Keratinocyte (primary cell): ENCODE measurements at regions not wholly inside any gene's neighbourhood (a gene's known extent, or its start where the extent isn't known, plus 50 kb on each side); places are given as distances from the start of the nearest gene placed in this dataset.
"Not testable (repeated sequence)": the region's sequence is repeated elsewhere in the genome, so short reads cannot be mapped to it uniquely, and the experiment has no call there.

ENCODE experiments used
- DNase-seq: peaks from one replicate; pipeline ENCODE4 v3.0.0-alpha.2; 2011; ENCODE audit warnings: low read depth, missing footprints, low spot score
- FAIRE-seq: peaks from 2 replicates; lab custom pipeline; 2011; peaks lifted over from hg19 to GRCh38; lab: Jason Lieb, UNC
- H2AFZ ChIP-seq: 2 replicates; pipeline ENCODE4 v1.6.0; 2012; ENCODE audit warnings: low read length, control low read depth, inconsistent platforms; ENCODE audit not compliant: control insufficient read depth
- H3K27ac ChIP-seq: 2 replicates; pipeline ENCODE4 v1.5.1; 2011; ENCODE audit warnings: low read length; ENCODE audit not compliant: control insufficient read depth, insufficient read depth
- H3K27me3 ChIP-seq: 3 replicates; pipeline ENCODE4 v1.6.0; 2011; ENCODE audit warnings: low read length; ENCODE audit not compliant: control insufficient read depth, insufficient read depth; ENCODE audit errors: extremely low read depth
- H3K36me3 ChIP-seq, 2 experiments: 2 replicates in 1 of 2; 3 replicates in 1 of 2; pipeline ENCODE4 v1.5.1; 2011; ENCODE audit warnings: low read length in 2 of 2, mild to moderate bottlenecking in 1 of 2; ENCODE audit not compliant: control insufficient read depth in 2 of 2, insufficient read depth in 2 of 2; ENCODE audit errors: extremely low read depth in 1 of 2
- H3K4me1 ChIP-seq: 3 replicates; pipeline ENCODE4 v1.5.1; 2011; ENCODE audit warnings: low read length; ENCODE audit not compliant: control insufficient read depth, insufficient read depth; ENCODE audit errors: extremely low read depth
- H3K4me2 ChIP-seq: 3 replicates; pipeline ENCODE4 v1.6.0; 2011; ENCODE audit warnings: low read depth, low read length; ENCODE audit not compliant: control insufficient read depth, insufficient read depth; ENCODE audit errors: extremely low read depth
- H3K4me3 ChIP-seq, 3 experiments: fragments of 200-600 bp in 1 of 3; sonication (generic) in 1 of 3; 2 replicates in 2 of 3; 3 replicates in 1 of 3; pipeline ENCODE4 v1.5.1; 2011 to 2016; ENCODE audit warnings: low read length in 3 of 3, mild to moderate bottlenecking in 3 of 3, control low read depth in 2 of 3, inconsistent platforms in 1 of 3, low read depth in 1 of 3, mixed read lengths in 1 of 3, mixed run types in 1 of 3, moderate library complexity in 1 of 3; ENCODE audit not compliant: control insufficient read depth in 2 of 3, insufficient read depth in 2 of 3; ENCODE audit errors: extremely low read depth in 1 of 3
- H3K79me2 ChIP-seq: 2 replicates; pipeline ENCODE4 v1.6.0; 2012; ENCODE audit warnings: low read length; ENCODE audit not compliant: control insufficient read depth, insufficient read depth
- H3K9ac ChIP-seq: 3 replicates; pipeline ENCODE4 v1.6.0; 2011; ENCODE audit warnings: low read length; ENCODE audit not compliant: control insufficient read depth, insufficient read depth; ENCODE audit errors: extremely low read depth
- H3K9me1 ChIP-seq: 3 replicates; pipeline ENCODE4 v1.6.0; 2011; ENCODE audit warnings: low read length; ENCODE audit not compliant: control insufficient read depth, insufficient read depth; ENCODE audit errors: extremely low read depth
- H3K9me3 ChIP-seq: 2 replicates; pipeline ENCODE4 v1.5.1; 2012; ENCODE audit warnings: low read depth, low read length; ENCODE audit not compliant: control insufficient read depth
- H4K20me1 ChIP-seq: 3 replicates; pipeline ENCODE4 v1.6.0; 2011; ENCODE audit warnings: low read length; ENCODE audit not compliant: control insufficient read depth, insufficient read depth; ENCODE audit errors: extremely low read depth
- EZH2 ChIP-seq: IDR thresholded peaks from one replicate; pipeline ENCODE4 v1.6.1; 2012; ENCODE audit warnings: inconsistent platforms, mild to moderate bottlenecking, low read length, moderate library complexity
- dilution Hi-C: fragments of 300-500 bp; cut with MboI; formaldehyde crosslinking; loops from one replicate; pipeline ENCODE4 v1.7.0; 2020; ENCODE audit warnings: low sequenced_read_pairs; ENCODE audit not compliant: extremely low pct_ligation_motif_present
- TF ChIP-seq, protein P1 (sequence below), 3 experiments: IDR thresholded peaks in 1 of 3; conservative IDR thresholded peaks in 1 of 3; optimal IDR thresholded peaks in 1 of 3; 2 replicates in 2 of 3; 3 replicates in 1 of 3; pipeline versions ENCODE3 to v1.5.1; 2011; ENCODE audit warnings: low read length in 3 of 3, mild to moderate bottlenecking in 3 of 3, moderate library complexity in 2 of 3, control low read depth in 1 of 3, inconsistent platforms in 1 of 3; ENCODE audit not compliant: insufficient read depth in 2 of 3; ENCODE audit errors: extremely low read depth in 1 of 3

GRCh38 chr5:34467436-34467835 lies 188.7 kb upstream of the RAI14 start:
- Histone ChIP-seq H3K4me2 (no peak overlapping the region), H3K9ac (no peak overlapping the region), H3K4me3 (no peak overlapping the region), H2AFZ (no peak overlapping the region), H3K9me3 (no peaks in the 10 kb centered on the region), H3K79me2 (no peaks in the 10 kb centered on the region), H3K4me1 (no peaks in the 10 kb centered on the region), H3K36me3 (no peaks in the 10 kb centered on the region), H3K27ac (no peak overlapping the region), H3K9me1 (no peaks in the 10 kb centered on the region), H4K20me1 (no peaks in the 10 kb centered on the region), H3K27me3 (no peaks in the 10 kb centered on the region)
- dilution Hi-C loops = no loop called here
- DNase-seq (no peak), FAIRE-seq (no peak)
- TF ChIP-seq, protein P1, sequence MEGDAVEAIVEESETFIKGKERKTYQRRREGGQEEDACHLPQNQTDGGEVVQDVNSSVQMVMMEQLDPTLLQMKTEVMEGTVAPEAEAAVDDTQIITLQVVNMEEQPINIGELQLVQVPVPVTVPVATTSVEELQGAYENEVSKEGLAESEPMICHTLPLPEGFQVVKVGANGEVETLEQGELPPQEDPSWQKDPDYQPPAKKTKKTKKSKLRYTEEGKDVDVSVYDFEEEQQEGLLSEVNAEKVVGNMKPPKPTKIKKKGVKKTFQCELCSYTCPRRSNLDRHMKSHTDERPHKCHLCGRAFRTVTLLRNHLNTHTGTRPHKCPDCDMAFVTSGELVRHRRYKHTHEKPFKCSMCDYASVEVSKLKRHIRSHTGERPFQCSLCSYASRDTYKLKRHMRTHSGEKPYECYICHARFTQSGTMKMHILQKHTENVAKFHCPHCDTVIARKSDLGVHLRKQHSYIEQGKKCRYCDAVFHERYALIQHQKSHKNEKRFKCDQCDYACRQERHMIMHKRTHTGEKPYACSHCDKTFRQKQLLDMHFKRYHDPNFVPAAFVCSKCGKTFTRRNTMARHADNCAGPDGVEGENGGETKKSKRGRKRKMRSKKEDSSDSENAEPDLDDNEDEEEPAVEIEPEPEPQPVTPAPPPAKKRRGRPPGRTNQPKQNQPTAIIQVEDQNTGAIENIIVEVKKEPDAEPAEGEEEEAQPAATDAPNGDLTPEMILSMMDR (optimal IDR thresholded peaks at IDR 0.05 in 1 of 3, IDR thresholded peaks at IDR 0.05 in 1 of 3, conservative IDR thresholded peaks at IDR 0.05 in 1 of 3; ENCODE audit: extremely low read depth in 1 of 3, insufficient read depth in 2 of 3, low read length in 3 of 3) = no peak
- no peak for TF ChIP-seq EZH2

- H4K20me1 ChIP-seq, FAIRE-seq, H3K27ac ChIP-seq, dilution Hi-C loops, H3K9me3 ChIP-seq, H2AFZ ChIP-seq, H3K9me1 ChIP-seq, H3K36me3 ChIP-seq, H3K79me2 ChIP-seq, H3K9ac ChIP-seq, DNase-seq, H3K4me2 ChIP-seq, H3K4me3 ChIP-seq, H3K4me1 ChIP-seq, H3K27me3 ChIP-seq: not testable (repeated sequence)
Measured at GRCh38 chr5:34467984-34468383, 188.1 kb upstream of the RAI14 start.

- Histone ChIP-seq H3K9me1 (no peaks in the 10 kb centered on the region), H3K79me2 (no peaks in the 10 kb centered on the region), H3K9me3 (no peaks in the 10 kb centered on the region), H3K27me3 (no peaks in the 10 kb centered on the region), H3K27ac (no peak overlapping the region), H2AFZ (no peak overlapping the region), H3K36me3 (no peaks in the 10 kb centered on the region), H3K4me2 (no peak overlapping the region), H3K4me1 (no peaks in the 10 kb centered on the region), H3K9ac (no peak overlapping the region), H3K4me3 (no peak overlapping the region), H4K20me1 (no peaks in the 10 kb centered on the region)
- FAIRE-seq (no peak), DNase-seq (no peak)
- dilution Hi-C loops = no loop called here
- TF ChIP-seq EZH2 = no peak
- TF ChIP-seq, protein P1 (optimal IDR thresholded peaks at IDR 0.05 in 1 of 3, IDR thresholded peaks at IDR 0.05 in 1 of 3, conservative IDR thresholded peaks at IDR 0.05 in 1 of 3; ENCODE audit: extremely low read depth in 1 of 3, insufficient read depth in 2 of 3, low read length in 3 of 3) = no peak
Measured at GRCh38 chr5:34469971-34470370, 186.2 kb upstream of the RAI14 start.
